IMR-90 (cell line): ENCODE measurements at regions not wholly inside any gene's neighbourhood (a gene's known extent, or its start where the extent isn't known, plus 50 kb on each side); places are given as distances from the start of the nearest gene placed in this dataset.

Experiments
- ATAC-seq: fragments of 200-7000 bp; cut with Tn5 transposase; 2 replicates; pipeline ENCODE4 v1.9.1; 2020; ENCODE audit warnings: low read depth, mild to moderate bottlenecking, moderate library complexity
- BruUV-seq: library from RNA; stranded (reverse); fragments of 400-500 nt; replicated peaks from 2 replicates; lab custom pipeline; 2021; lab: Mats Ljungman, UMichigan
- CTCF ChIA-PET: fragments of 300-600 bp; formaldehyde crosslinking; extraction: SDS; loops from one replicate; lab custom pipeline; 2021; ENCODE audit warnings: antibody characterized with exemption; lab: Yijun Ruan, JAX
- POLR2A ChIA-PET: fragments of 300-600 bp; sonication (Branson Sonifier 250); formaldehyde crosslinking; loops from one replicate; lab custom pipeline; 2022; ENCODE audit warnings: antibody characterized with exemption; ENCODE audit not compliant: unreplicated experiment; lab: Charles Lee
- DNase-seq: peaks from one replicate; pipeline ENCODE4 v3.0.0; 2013
- H2AFZ ChIP-seq: replicated peaks from 2 replicates; pipeline ENCODE3; 2013; ENCODE audit warnings: low read length, mild to moderate bottlenecking; ENCODE audit not compliant: poor library complexity
- H2AK5ac ChIP-seq: 2 replicates; pipeline ENCODE4 v1.6.1; 2013; ENCODE audit warnings: low read depth, low read length, inconsistent platforms
- H2AK9ac ChIP-seq: replicated peaks from 2 replicates; pipeline ENCODE3; 2013; ENCODE audit warnings: mild to moderate bottlenecking, low read depth, low read length, moderate library complexity; ENCODE audit not compliant: poor library complexity
- H2BK120ac ChIP-seq: 2 replicates; pipeline ENCODE4 v1.6.1; 2013; ENCODE audit warnings: low read depth, low read length, inconsistent platforms
- H2BK15ac ChIP-seq: 3 replicates; pipeline ENCODE4 v1.6.1; 2013; ENCODE audit warnings: low read depth, low read length, inconsistent platforms
- H2BK20ac ChIP-seq: 2 replicates; pipeline ENCODE4 v1.6.1; 2013; ENCODE audit warnings: low read depth, mild to moderate bottlenecking, inconsistent platforms, low read length, moderate library complexity
- H2BK5ac ChIP-seq: 2 replicates; pipeline ENCODE4 v1.6.1; 2013; ENCODE audit warnings: mild to moderate bottlenecking, low read depth, low read length, inconsistent platforms; ENCODE audit not compliant: poor library complexity, severe bottlenecking
- H3K14ac ChIP-seq: replicated peaks from 2 replicates; pipeline ENCODE4 v1.6.1; 2013; ENCODE audit warnings: low read depth, low read length, inconsistent platforms
- H3K18ac ChIP-seq: 2 replicates; pipeline ENCODE4 v1.6.1; 2013; ENCODE audit warnings: low read depth, low read length, control low read depth
- H3K23ac ChIP-seq: 2 replicates; pipeline ENCODE4 v1.6.1; 2013; ENCODE audit warnings: low read depth, low read length, inconsistent platforms
- H3K27ac ChIP-seq: 2 replicates; pipeline ENCODE4 v1.5.1; 2013; ENCODE audit warnings: mild to moderate bottlenecking, control low read depth, low read length; ENCODE audit not compliant: insufficient read depth
- H3K27me3 ChIP-seq: 2 replicates; pipeline ENCODE4 v1.6.1; 2013; ENCODE audit warnings: low read length; ENCODE audit not compliant: control insufficient read depth, insufficient read depth
- H3K36me3 ChIP-seq: 2 replicates; pipeline ENCODE4 v1.6.1; 2013; ENCODE audit warnings: low read length, mixed read lengths; ENCODE audit not compliant: control insufficient read depth, insufficient read depth
- H3K4ac ChIP-seq: 2 replicates; pipeline ENCODE4 v1.6.1; 2013; ENCODE audit warnings: low read depth, low read length, inconsistent platforms
- H3K4me1 ChIP-seq: 2 replicates; pipeline ENCODE4 v1.6.1; 2013; ENCODE audit warnings: low read length, mixed read lengths; ENCODE audit not compliant: control insufficient read depth, insufficient read depth
- H3K4me2 ChIP-seq: 2 replicates; pipeline ENCODE4 v1.6.1; 2013; ENCODE audit warnings: low read depth, mild to moderate bottlenecking, control low read depth, low read length, moderate library complexity
- H3K4me3 ChIP-seq: 2 replicates; pipeline ENCODE4 v1.5.1; 2013; ENCODE audit warnings: low read depth, mild to moderate bottlenecking, control low read depth, low read length, moderate library complexity; ENCODE audit not compliant: insufficient read depth
- H3K56ac ChIP-seq: 2 replicates; pipeline ENCODE4 v1.6.1; 2013; ENCODE audit warnings: low read length, inconsistent platforms; ENCODE audit not compliant: insufficient read depth; ENCODE audit errors: extremely low read depth
- H3K79me1 ChIP-seq, 2 experiments: 2 replicates each; pipeline ENCODE4 v1.6.1; 2013; ENCODE audit warnings: low read length in 2 of 2, inconsistent platforms in 1 of 2, low read depth in 1 of 2
- H3K9ac ChIP-seq: 2 replicates; pipeline ENCODE4 v1.6.1; 2013; ENCODE audit warnings: low read depth, low read length, control low read depth
- H3K9me1 ChIP-seq: 2 replicates; pipeline ENCODE4 v1.6.1; 2013; ENCODE audit warnings: low read length, inconsistent platforms; ENCODE audit not compliant: insufficient read depth
- H3K9me3 ChIP-seq: 2 replicates; pipeline ENCODE4 v1.6.1; 2013; ENCODE audit warnings: low read length; ENCODE audit not compliant: control insufficient read depth, insufficient read depth
- H4K20me1 ChIP-seq: 2 replicates; pipeline ENCODE4 v1.6.1; 2013; ENCODE audit warnings: low read length, inconsistent platforms; ENCODE audit not compliant: insufficient read depth
- H4K5ac ChIP-seq: 2 replicates; pipeline ENCODE4 v1.6.1; 2013; ENCODE audit warnings: mild to moderate bottlenecking, low read depth, low read length, control low read depth
- H4K8ac ChIP-seq, 2 experiments: 2 replicates each; pipeline ENCODE4 v1.6.1; 2013; ENCODE audit warnings: low read depth in 2 of 2, low read length in 2 of 2, control low read depth in 1 of 2, inconsistent platforms in 1 of 2
- H4K91ac ChIP-seq: 2 replicates; pipeline ENCODE4 v1.6.1; 2013; ENCODE audit warnings: low read depth, low read length, inconsistent platforms; ENCODE audit not compliant: insufficient read depth
- CEBPB ChIP-seq: IDR thresholded peaks from 2 replicates; pipeline ENCODE4 v1.6.1; 2012; ENCODE audit warnings: low read depth, low read length, improper control_type of control experiment
- NFE2L2 ChIP-seq: fragments of 150-350 bp; IDR thresholded peaks from 2 replicates; pipeline ENCODE4 v1.6.1; 2016; ENCODE audit warnings: low read depth, mild to moderate bottlenecking, low read length
- SMC3 ChIP-seq: fragments of 150-350 bp; IDR thresholded peaks from 2 replicates; pipeline ENCODE4 v1.6.1; 2016; ENCODE audit warnings: low read depth, mild to moderate bottlenecking, antibody characterized with exemption, low read length, moderate library complexity
- dilution Hi-C: fragments of 300-500 bp; cut with HindIII; formaldehyde crosslinking; loops from one replicate; pipeline ENCODE4 v1.14.3; 2018; ENCODE audit warnings: low sequenced_read_pairs; ENCODE audit not compliant: unreplicated experiment
- in situ Hi-C: fragments of 300-500 bp; cut with MboI; formaldehyde crosslinking; loops from 3 replicates; pipeline ENCODE4 v1.14.3; 2019; ENCODE audit warnings: low sequenced_read_pairs, inconsistent platforms, mixed read lengths
- intact Hi-C: fragments of 100-400 bp; cut with micrococcal nuclease; formaldehyde crosslinking; loops from 2 replicates; pipeline ENCODE4 v1.10.0; 2022

DNA sequence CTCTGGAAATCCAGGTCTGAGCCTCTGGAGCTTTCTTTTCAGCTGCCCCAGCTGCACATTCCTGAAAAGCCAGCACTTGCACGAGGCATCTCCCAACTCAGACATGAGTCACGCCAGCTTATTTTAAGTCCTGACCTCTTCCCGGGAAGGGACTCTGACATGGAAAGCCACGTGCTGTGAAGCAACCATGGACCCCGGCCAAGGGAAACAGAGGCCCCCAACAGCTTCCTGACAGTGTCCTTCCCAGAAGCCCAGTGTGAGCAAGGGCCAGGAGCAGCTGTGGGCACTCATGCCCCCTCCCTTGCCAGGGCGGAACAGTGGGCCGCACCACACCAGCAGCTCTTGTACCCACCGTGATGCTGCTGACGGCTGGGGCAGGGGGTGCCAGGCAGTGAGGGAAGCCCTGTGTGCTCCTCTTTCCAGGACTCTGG lies 118.8 kb upstream of the CADM1 start (continued):
- peak; percentile 28; the same call in 1 of the 2 replicates for TF ChIP-seq SMC3

GRCh38 chr11:115618428-115618827 lies 114.2 kb upstream of the CADM1 start:
- Histone ChIP-seq H3K36me3 (no peaks in the 10 kb centered on the region), H2BK5ac (peak overlapping the region; percentile 15), H2AFZ (peak overlapping the region; percentile 27), H3K4ac (peak overlapping the region; percentile 78), H3K9ac (no peak overlapping the region), H3K27me3 (no peaks in the 10 kb centered on the region), H2BK120ac (peak overlapping the region; percentile 88), H3K27ac (peak overlapping the region; percentile 16; the same call in 1 of the 2 replicates), H3K18ac (peak overlapping the region; percentile 40), H3K9me3 (no peaks in the 10 kb centered on the region), H3K4me1 (peaks cover 20% of the 10 kb centered on the region), H4K20me1 (peaks cover 3% of the 10 kb centered on the region; the same call in 1 of the 2 replicates), H2BK20ac (peak overlapping the region; percentile 55), H3K14ac (peak overlapping the region; percentile 77), H3K56ac (peak overlapping the region; percentile 8; the same call in 1 of the 2 replicates), H2AK5ac (peak overlapping the region; percentile 72), H3K23ac (peak overlapping the region; percentile 32; the same call in 1 of the 2 replicates), H3K9me1 (peaks cover 18% of the 10 kb centered on the region), H4K91ac (peak overlapping the region; percentile 65), H3K79me1 (no peaks in the 10 kb centered on the region), H2BK15ac (peak overlapping the region; percentile 76; the same call in 2 of the 3 replicates), H3K4me2 (no peak overlapping the region), H2AK9ac (peak overlapping the region; percentile 45), H4K5ac (peak overlapping the region; percentile 17; the same call in 1 of the 2 replicates), H3K4me3 (no peak overlapping the region), H4K8ac (peak overlapping the region in 1 of 2 experiments; percentile 66; a peak in 3 of 4 replicates)
- BruUV-seq: no TSS peak
- ChIA-PET POLR2A (no interaction called here), CTCF (no interaction called here)
- dilution Hi-C loops: no loop called here
- peak; percentile 36 for DNase-seq
- ATAC-seq: no peak
- TF ChIP-seq NFE2L2: no peak
- TF ChIP-seq CEBPB: peak; percentile 78
- in situ Hi-C loops: no loop called here
- intact Hi-C loops: loop anchor here (10.0 kb wide), 1 partner anchor 414 kb away; no protein-coding TSS in a partner anchor
